Trophoblast cell (in vitro differentiated cells and primary cell): ENCODE measurements at regions not wholly inside any gene's neighbourhood (a gene's known extent, or its start where the extent isn't known, plus 50 kb on each side); places are given as distances from the start of the nearest gene placed in this dataset.

Experiments
- DNase-seq, 2 donors: peaks; one replicate each; pipeline ENCODE4 v3.0.0-alpha.2; 2016
- H2AFZ ChIP-seq: 2 replicates; pipeline ENCODE4 v1.6.1; 2013; ENCODE audit warnings: low read length, moderate library complexity, mild to moderate bottlenecking; ENCODE audit not compliant: insufficient read depth, poor library complexity
- H2AK5ac ChIP-seq: 2 replicates; pipeline ENCODE4 v1.6.1; 2013; ENCODE audit warnings: mild to moderate bottlenecking, low read length
- H2BK120ac ChIP-seq: 2 replicates; pipeline ENCODE4 v1.6.1; 2013; ENCODE audit warnings: low read length, mild to moderate bottlenecking, moderate library complexity; ENCODE audit not compliant: insufficient read depth, poor library complexity
- H2BK12ac ChIP-seq: 2 replicates; pipeline ENCODE4 v1.6.1; 2013; ENCODE audit warnings: mild to moderate bottlenecking, low read length, moderate library complexity
- H2BK5ac ChIP-seq: 2 replicates; pipeline ENCODE4 v1.6.1; 2013; ENCODE audit warnings: low read length, low read depth, moderate library complexity, mild to moderate bottlenecking; ENCODE audit not compliant: poor library complexity
- H3K14ac ChIP-seq: 2 replicates; pipeline ENCODE4 v1.6.1; 2013; ENCODE audit warnings: mild to moderate bottlenecking, low read length
- H3K18ac ChIP-seq: 2 replicates; pipeline ENCODE4 v1.6.1; 2013; ENCODE audit warnings: mild to moderate bottlenecking, low read length
- H3K23ac ChIP-seq: 2 replicates; pipeline ENCODE4 v1.6.1; 2013; ENCODE audit warnings: low read length
- H3K27ac ChIP-seq: 2 replicates; pipeline ENCODE4 v1.5.1; 2013; ENCODE audit warnings: low read depth, mild to moderate bottlenecking, inconsistent platforms, low read length, moderate library complexity
- H3K27me3 ChIP-seq: 2 replicates; pipeline ENCODE4 v1.6.1; 2013; ENCODE audit warnings: inconsistent platforms, mild to moderate bottlenecking, low read length, moderate library complexity; ENCODE audit not compliant: insufficient read depth
- H3K36me3 ChIP-seq, 2 experiments: 1 replicate in 1 of 2; 2 replicates in 1 of 2; pipeline ENCODE4 v1.6.1; 2013; ENCODE audit warnings: low read length in 2 of 2, mild to moderate bottlenecking in 2 of 2, moderate library complexity in 1 of 2; ENCODE audit not compliant: insufficient read depth in 2 of 2, control insufficient read depth in 1 of 2
- H3K4ac ChIP-seq: 2 replicates; pipeline ENCODE4 v1.6.1; 2013; ENCODE audit warnings: low read depth, mild to moderate bottlenecking, low read length, moderate library complexity
- H3K4me1 ChIP-seq, 2 experiments: 1 replicate in 1 of 2; 2 replicates in 1 of 2; pipeline ENCODE4 v1.6.1; 2013; ENCODE audit warnings: low read length in 2 of 2, mild to moderate bottlenecking in 2 of 2, moderate library complexity in 1 of 2; ENCODE audit not compliant: insufficient read depth in 2 of 2, control insufficient read depth in 1 of 2
- H3K4me2 ChIP-seq: 2 replicates; pipeline ENCODE4 v1.6.1; 2013; ENCODE audit warnings: inconsistent platforms, mild to moderate bottlenecking, low read length, moderate library complexity
- H3K4me3 ChIP-seq: 2 replicates; pipeline ENCODE4 v1.5.1; 2013; ENCODE audit warnings: mild to moderate bottlenecking, low read depth, low read length, inconsistent platforms
- H3K79me1 ChIP-seq: one replicate; pipeline ENCODE4 v1.6.1; 2013; ENCODE audit warnings: low read length
- H3K79me2 ChIP-seq: 2 replicates; pipeline ENCODE4 v1.6.1; 2013; ENCODE audit warnings: low read length, mild to moderate bottlenecking; ENCODE audit not compliant: control insufficient read depth, insufficient read depth, poor library complexity
- H3K9ac ChIP-seq: 2 replicates; pipeline ENCODE4 v1.6.1; 2013; ENCODE audit warnings: mild to moderate bottlenecking, low read length
- H3K9me3 ChIP-seq: 2 replicates; pipeline ENCODE4 v1.6.1; 2013; ENCODE audit warnings: low read depth, mild to moderate bottlenecking, control low read depth, inconsistent platforms, low read length; ENCODE audit not compliant: insufficient read depth
- H4K12ac ChIP-seq: 2 replicates; pipeline ENCODE4 v1.6.1; 2013; ENCODE audit warnings: low read depth, mild to moderate bottlenecking, low read length, moderate library complexity
- H4K8ac ChIP-seq: 2 replicates; pipeline ENCODE4 v1.6.1; 2013; ENCODE audit warnings: low read depth, mild to moderate bottlenecking, low read length, moderate library complexity
- H4K91ac ChIP-seq: one replicate; pipeline ENCODE4 v1.6.1; 2013; ENCODE audit warnings: low read depth, mild to moderate bottlenecking, low read length, moderate library complexity
- WGBS: extraction: QIAGEN DNeasy Blood & Tissue Kit; methylation state at CpG from one replicate; pipeline ENCODE4 v1.1.7; 2013; ENCODE audit warnings: missing lambda C conversion rate; ENCODE audit not compliant: insufficient read length, insufficient coverage; ENCODE audit errors: extremely low coverage; 5-methylcytosine and 5-hydroxymethylcytosine counted together

DNA sequence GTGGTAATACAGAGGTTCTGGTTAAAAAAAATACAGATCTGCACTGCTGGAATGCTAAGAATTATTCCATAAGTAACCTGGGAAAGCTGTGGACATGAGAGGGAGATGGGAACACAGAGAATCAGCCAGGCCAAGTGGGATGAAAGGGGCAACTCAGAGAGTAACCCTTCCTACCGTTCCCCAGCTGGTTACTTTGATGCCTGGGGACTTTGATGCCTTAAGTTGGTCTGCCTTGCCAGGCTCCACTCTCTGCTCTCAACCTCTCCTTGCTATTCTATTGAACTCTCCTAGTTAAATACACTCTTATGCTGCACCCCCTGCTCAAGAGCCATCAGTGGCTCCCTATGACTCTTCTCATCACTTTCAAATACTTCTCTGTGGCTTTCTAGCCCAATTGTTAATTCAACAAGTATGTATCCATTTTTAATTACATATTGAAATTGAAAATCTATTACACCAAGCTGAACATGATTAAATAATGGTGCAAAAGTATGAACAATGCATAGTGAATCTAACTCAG is 315.5 kb downstream of the TLE3 start:
- Histone ChIP-seq H3K9me3 (no peaks in the 10 kb centered on the region), H3K9ac (no peak overlapping the region), H3K4ac (no peak overlapping the region), H3K27me3 (no peaks in the 10 kb centered on the region), H3K4me3 (no peak overlapping the region), H3K27ac (no peak overlapping the region), H3K14ac (no peak overlapping the region), H3K18ac (no peak overlapping the region), H4K91ac (no peak overlapping the region), H3K23ac (no peak overlapping the region), H4K12ac (no peak overlapping the region), H3K79me1 (no peaks in the 10 kb centered on the region), H2AK5ac (no peak overlapping the region), H2BK5ac (no peak overlapping the region), H3K4me2 (no peak overlapping the region), H2AFZ (no peak overlapping the region), H4K8ac (no peak overlapping the region), H3K79me2 (no peaks in the 10 kb centered on the region), H2BK12ac (no peak overlapping the region), H3K36me3 (no peaks in the 10 kb centered on the region), H3K4me1 (no peaks in the 10 kb centered on the region), H2BK120ac (no peak overlapping the region)
- WGBS = no CpG with 5 or more reads among the region's 1 CpG
- no peak for DNase-seq

DNA sequence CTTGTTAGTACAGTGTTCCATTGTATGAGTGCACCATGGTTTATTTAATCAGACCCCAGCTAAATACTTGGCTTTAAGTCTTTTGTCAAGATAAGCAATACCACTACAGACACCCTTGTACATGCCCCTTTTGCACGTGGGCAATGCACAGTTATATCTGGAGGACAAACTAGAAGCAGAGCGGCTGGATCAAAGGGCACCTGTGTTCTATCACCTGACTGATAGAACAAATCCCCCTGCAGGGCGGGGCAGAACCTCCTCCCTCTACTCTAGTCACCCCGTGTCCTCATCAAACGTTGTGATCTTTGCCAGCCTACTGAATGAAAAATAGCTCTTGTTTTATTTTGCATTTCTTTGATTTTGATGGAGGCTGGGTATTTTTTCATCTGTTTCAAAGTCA is 314.9 kb downstream of the TLE3 start:
- no peak overlapping the region for H2BK5ac ChIP-seq
- no peak overlapping the region for H4K12ac ChIP-seq
- no peaks in the 10 kb centered on the region for H3K27me3 ChIP-seq
- no peak overlapping the region for H4K8ac ChIP-seq
- no peaks in the 10 kb centered on the region for H3K79me2 ChIP-seq
- H3K4me1 ChIP-seq = no peaks in the 10 kb centered on the region
- H3K14ac ChIP-seq = no peak overlapping the region
- H3K36me3 ChIP-seq = no peaks in the 10 kb centered on the region
- no peak for DNase-seq
- H3K79me1 ChIP-seq = no peaks in the 10 kb centered on the region
- H3K9ac ChIP-seq = no peak overlapping the region
- no CpG with 5 or more reads among the region's 5 CpGs for WGBS
- no peak overlapping the region for H2AFZ ChIP-seq
- no peak overlapping the region for H3K23ac ChIP-seq
- H2AK5ac ChIP-seq = no peak overlapping the region
- no peak overlapping the region for H2BK120ac ChIP-seq
- no peak overlapping the region for H3K27ac ChIP-seq
- no peak overlapping the region for H3K4ac ChIP-seq
- no peak overlapping the region for H4K91ac ChIP-seq
- no peaks in the 10 kb centered on the region for H3K9me3 ChIP-seq
- H3K4me2 ChIP-seq = no peak overlapping the region
- H3K18ac ChIP-seq = no peak overlapping the region
- no peak overlapping the region for H3K4me3 ChIP-seq
- H2BK12ac ChIP-seq = no peak overlapping the region

DNA sequence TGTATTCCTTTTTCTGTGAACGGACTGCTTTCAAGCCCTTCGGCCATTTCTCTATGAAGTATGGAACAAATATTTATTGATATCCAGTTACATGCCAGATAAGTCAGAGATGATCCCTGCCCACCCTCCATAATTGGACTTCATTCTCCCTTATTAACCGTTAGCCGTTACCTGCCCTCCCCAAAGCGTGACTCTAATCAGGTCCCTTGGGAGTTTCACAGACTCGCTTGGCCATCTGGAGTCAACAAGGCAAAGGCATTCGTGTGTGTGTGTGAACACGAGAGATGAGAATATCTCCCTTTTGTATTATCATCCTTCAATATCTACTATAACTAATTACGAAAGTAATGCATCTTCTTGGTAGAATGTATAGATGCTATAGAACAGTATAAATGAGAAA is 314.5 kb downstream of the TLE3 start:
- H3K18ac ChIP-seq = no peak overlapping the region
- H3K4me3 ChIP-seq = no peak overlapping the region
- H3K9me3 ChIP-seq = no peaks in the 10 kb centered on the region
- H3K4ac ChIP-seq = no peak overlapping the region
- H3K79me1 ChIP-seq = no peaks in the 10 kb centered on the region
- no peak overlapping the region for H4K12ac ChIP-seq
- H3K27ac ChIP-seq = no peak overlapping the region
- no peak overlapping the region for H4K8ac ChIP-seq
- no CpG with 5 or more reads among the region's 9 CpGs for WGBS
- H3K36me3 ChIP-seq = no peaks in the 10 kb centered on the region
- H3K27me3 ChIP-seq = no peaks in the 10 kb centered on the region
- H2AK5ac ChIP-seq = no peak overlapping the region
- no peak overlapping the region for H2AFZ ChIP-seq
- no peak for DNase-seq
- H3K9ac ChIP-seq = no peak overlapping the region
- H2BK12ac ChIP-seq = no peak overlapping the region
- no peak overlapping the region for H2BK5ac ChIP-seq
- no peak overlapping the region for H2BK120ac ChIP-seq
- H3K23ac ChIP-seq = no peak overlapping the region
- H3K4me1 ChIP-seq = no peaks in the 10 kb centered on the region
- no peak overlapping the region for H4K91ac ChIP-seq
- H3K4me2 ChIP-seq = no peak overlapping the region
- H3K14ac ChIP-seq = no peak overlapping the region
- no peaks in the 10 kb centered on the region for H3K79me2 ChIP-seq

DNA sequence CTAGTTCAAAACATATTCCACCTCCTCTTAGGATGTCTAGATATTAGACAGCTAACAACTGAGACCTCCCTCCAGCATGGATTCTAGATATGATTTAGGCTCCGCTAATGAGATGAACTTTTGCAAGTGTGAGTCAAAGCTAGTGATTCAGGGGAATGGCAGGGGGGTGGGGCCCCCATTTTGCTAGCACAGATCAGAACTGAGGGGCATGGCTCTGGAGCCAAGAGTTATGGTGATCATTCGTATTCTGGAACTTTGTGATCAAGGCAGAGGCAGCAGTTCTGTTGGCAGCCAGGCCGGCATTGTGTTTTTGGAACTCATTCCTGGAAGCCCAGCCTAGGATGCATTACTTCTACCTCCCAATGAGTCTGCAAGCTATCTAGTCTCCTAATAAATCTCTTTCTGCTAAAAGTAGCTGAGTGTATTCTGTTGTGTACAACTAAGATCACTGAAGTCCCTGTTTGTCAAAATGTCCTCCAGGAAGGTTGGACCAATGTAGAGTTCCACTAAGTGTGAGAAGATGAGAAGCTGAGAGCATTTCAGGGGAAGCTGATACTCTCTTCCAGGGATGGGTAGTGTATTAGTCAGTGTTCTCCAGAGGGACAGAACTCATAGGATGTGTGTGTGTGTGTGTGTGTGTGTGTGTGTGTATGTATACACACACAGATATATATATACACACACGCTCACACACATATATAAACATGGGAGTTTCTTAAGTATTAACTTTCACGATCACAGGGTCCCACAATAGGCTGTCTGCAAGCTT is 312.7 kb downstream of the TLE3 start:
- H3K27me3 ChIP-seq = no peaks in the 10 kb centered on the region
- H3K27ac ChIP-seq = no peak overlapping the region
- H3K9me3 ChIP-seq = no peaks in the 10 kb centered on the region
- no peak overlapping the region for H2AK5ac ChIP-seq
- DNase-seq = no peak
- no peak overlapping the region for H2BK5ac ChIP-seq
- WGBS = no CpG with 5 or more reads among the region's 5 CpGs
- H4K12ac ChIP-seq = no peak overlapping the region
- H4K8ac ChIP-seq = no peak overlapping the region
- no peak overlapping the region for H2BK12ac ChIP-seq
- H3K23ac ChIP-seq = no peak overlapping the region
- H3K79me1 ChIP-seq = no peaks in the 10 kb centered on the region
- no peak overlapping the region for H3K4ac ChIP-seq
- H2BK120ac ChIP-seq = no peak overlapping the region
- H3K4me2 ChIP-seq = no peak overlapping the region
- H3K79me2 ChIP-seq = no peaks in the 10 kb centered on the region
- H3K36me3 ChIP-seq = no peaks in the 10 kb centered on the region
- no peak overlapping the region for H3K9ac ChIP-seq
- H4K91ac ChIP-seq = no peak overlapping the region
- no peak overlapping the region for H2AFZ ChIP-seq
- no peak overlapping the region for H3K14ac ChIP-seq
- no peak overlapping the region for H3K18ac ChIP-seq
- no peaks in the 10 kb centered on the region for H3K4me1 ChIP-seq
- no peak overlapping the region for H3K4me3 ChIP-seq
